ENCODE measurements at regions not wholly inside any gene's neighbourhood (a gene's known extent, or its start where the extent isn't known, plus 50 kb on each side); places are given as distances from the start of the nearest gene placed in this dataset.
A peak's percentile ranks its signal among the peaks of the same experiment; 100 is the strongest.
"Not testable (repeated sequence)": the region's sequence is repeated elsewhere in the genome, so short reads cannot be mapped to it uniquely, and the experiment has no call there.

GRCh38 chr10:70985824-70986622 is 97.7 kb upstream of the PCBD1 start:
- ChIA-PET CTCF (no interaction called here), POLR2A (ENCODE audit: unreplicated experiment) (no interaction called here)
- no peak overlapping the region for H3K27ac ChIP-seq
- H3K4me1 ChIP-seq (replicated peaks; ENCODE audit: insufficient read depth), result no peaks in the 10 kb centered on the region
- H3K9me3 ChIP-seq (ENCODE audit: insufficient read depth, low read depth), result no peaks in the 10 kb centered on the region
- no peak overlapping the region for H3K4me2 ChIP-seq
- no peaks in the 10 kb centered on the region for H4K20me1 ChIP-seq (ENCODE audit: insufficient read depth)
- peaks cover 32% of the 10 kb centered on the region for H3K27me3 ChIP-seq (ENCODE audit: insufficient read depth, low read depth)
- no peaks in the 10 kb centered on the region for H3K36me3 ChIP-seq (ENCODE audit: low read depth)
- BruUV-seq (replicated peaks), result no TSS peak
- intact Hi-C loops (cut with micrococcal nuclease; ENCODE audit: unreplicated experiment), result no loop called here
- no peaks in the 10 kb centered on the region for H3K9me2 ChIP-seq (ENCODE audit: insufficient read depth)
- no peak overlapping the region for H3K4me3 ChIP-seq
- TF ChIP-seq EZH2 (IDR thresholded peaks at IDR 0.05; ENCODE audit: low read depth) (no peak), CTCF (conservative IDR thresholded peaks at IDR 0.05) (no peak)
- H3F3A ChIP-seq (ENCODE audit: insufficient read depth, low read depth), result no peaks in the 10 kb centered on the region
- H3K79me2 ChIP-seq (ENCODE audit: low read depth), result no peaks in the 10 kb centered on the region
- peak; percentile 49 to 56 for DNase-seq
- H2AFZ ChIP-seq, result no peak overlapping the region

GRCh38 chr10:70986623-70986950 is 98.2 kb upstream of the PCBD1 start:
- ChIA-PET POLR2A (ENCODE audit: unreplicated experiment) (no interaction called here), CTCF (no interaction called here)
- Histone ChIP-seq H3F3A (ENCODE audit: insufficient read depth, low read depth) (no peaks in the 10 kb centered on the region), H3K79me2 (ENCODE audit: low read depth) (no peaks in the 10 kb centered on the region), H4K20me1 (ENCODE audit: insufficient read depth) (no peaks in the 10 kb centered on the region), H3K9me2 (ENCODE audit: insufficient read depth) (no peaks in the 10 kb centered on the region), H3K36me3 (ENCODE audit: low read depth) (no peaks in the 10 kb centered on the region), H3K4me2 (no peak overlapping the region), H3K4me3 (no peak overlapping the region), H3K27ac (no peak overlapping the region), H3K4me1 (replicated peaks; ENCODE audit: insufficient read depth) (no peaks in the 10 kb centered on the region), H2AFZ (no peak overlapping the region), H3K27me3 (ENCODE audit: insufficient read depth, low read depth) (peaks cover 37% of the 10 kb centered on the region), H3K9me3 (ENCODE audit: insufficient read depth, low read depth) (no peaks in the 10 kb centered on the region)
- intact Hi-C loops (cut with micrococcal nuclease; ENCODE audit: unreplicated experiment), result no loop called here
- BruUV-seq (replicated peaks), result no TSS peak
- no peak for TF ChIP-seq EZH2 (IDR thresholded peaks at IDR 0.05; ENCODE audit: low read depth)
- TF ChIP-seq CTCF (conservative IDR thresholded peaks at IDR 0.05), result no peak
- no peak for DNase-seq

- no peaks in the 10 kb centered on the region for H3F3A ChIP-seq (ENCODE audit: insufficient read depth, low read depth)
- H3K4me2 ChIP-seq, result no peak overlapping the region
- H4K20me1 ChIP-seq (ENCODE audit: insufficient read depth), result no peaks in the 10 kb centered on the region
- peaks cover 41% of the 10 kb centered on the region for H3K27me3 ChIP-seq (ENCODE audit: insufficient read depth, low read depth)
- DNase-seq, result no peak
- CTCF ChIA-PET, result no interaction called here
- BruUV-seq (replicated peaks), result no TSS peak
- intact Hi-C loops (cut with micrococcal nuclease; ENCODE audit: unreplicated experiment), result no loop called here
- no peak overlapping the region for H2AFZ ChIP-seq
- no peaks in the 10 kb centered on the region for H3K4me1 ChIP-seq (replicated peaks; ENCODE audit: insufficient read depth)
- TF ChIP-seq CTCF (conservative IDR thresholded peaks at IDR 0.05) (no peak), EZH2 (IDR thresholded peaks at IDR 0.05; ENCODE audit: low read depth) (no peak)
- H3K79me2 ChIP-seq (ENCODE audit: low read depth), result no peaks in the 10 kb centered on the region
- POLR2A ChIA-PET (ENCODE audit: unreplicated experiment), result interaction anchor here (0.6 kb wide), 1 partner anchor 10 kb away, joined by 3 read pairs; no protein-coding TSS in a partner anchor
- no peaks in the 10 kb centered on the region for H3K9me2 ChIP-seq (ENCODE audit: insufficient read depth)
- H3K9me3 ChIP-seq (ENCODE audit: insufficient read depth, low read depth), result no peaks in the 10 kb centered on the region
- no peak overlapping the region for H3K4me3 ChIP-seq
- no peak overlapping the region for H3K27ac ChIP-seq
- no peaks in the 10 kb centered on the region for H3K36me3 ChIP-seq (ENCODE audit: low read depth)
Measured at GRCh38 chr10:70987396-70988130, 99.2 kb upstream of the PCBD1 start.

GRCh38 chr10:70990156-70990555 is 101.8 kb upstream of the PCBD1 start:
- H3K4me2 ChIP-seq; H3K36me3 ChIP-seq (ENCODE audit: low read depth); H3K9me2 ChIP-seq (ENCODE audit: insufficient read depth); H3F3A ChIP-seq (ENCODE audit: insufficient read depth, low read depth); H3K4me3 ChIP-seq; POLR2A ChIA-PET (ENCODE audit: unreplicated experiment); H3K79me2 ChIP-seq (ENCODE audit: low read depth); intact Hi-C loops (cut with micrococcal nuclease; ENCODE audit: unreplicated experiment); BruUV-seq (replicated peaks); H4K20me1 ChIP-seq (ENCODE audit: insufficient read depth); DNase-seq; H3K4me1 ChIP-seq (replicated peaks; ENCODE audit: insufficient read depth); H3K9me3 ChIP-seq (ENCODE audit: insufficient read depth, low read depth); CTCF ChIA-PET; H3K27ac ChIP-seq; H2AFZ ChIP-seq: not testable (repeated sequence)
- H3K27me3 ChIP-seq (ENCODE audit: insufficient read depth, low read depth), result peaks cover 58% of the 10 kb centered on the region
